Activated CD8-positive, alpha-beta memory T cell treated with anti-CD3 and anti-CD28 coated beads, Interleukin-2, amount 10 ng/mL, durations not matched to agents 7 days and 5 days (primary cell): ENCODE measurements at regions not wholly inside any gene's neighbourhood (a gene's known extent, or its start where the extent isn't known, plus 50 kb on each side); places are given as distances from the start of the nearest gene placed in this dataset.

Experiments
- ATAC-seq: fragments of 150-1000 bp; cut with Tn5 transposase; one replicate; pipeline ENCODE4 v1.10.0; 2021; ENCODE audit warnings: moderate library complexity
- CTCF ChIA-PET: fragments of 350-600 bp; sonication (Branson Sonifier 250); formaldehyde crosslinking; loops from one replicate; lab custom pipeline; 2021; ENCODE audit warnings: antibody characterized with exemption; lab: Charles Lee
- DNase-seq: peaks from one replicate; pipeline ENCODE4 v3.0.0-alpha.2; 2020
- H3K27ac Mint-ChIP-seq: one replicate; pipeline ENCODE4 v1.8.0; 2021; ENCODE audit warnings: mild to moderate bottlenecking, mixed read lengths
- H3K27me3 Mint-ChIP-seq: one replicate; pipeline ENCODE4 v1.8.0; 2021; ENCODE audit warnings: mixed read lengths
- H3K36me3 Mint-ChIP-seq: one replicate; pipeline ENCODE4 v1.8.0; 2021; ENCODE audit warnings: mild to moderate bottlenecking, mixed read lengths
- H3K4me1 Mint-ChIP-seq: one replicate; pipeline ENCODE4 v1.8.0; 2021; ENCODE audit warnings: mixed read lengths
- H3K4me3 Mint-ChIP-seq: one replicate; pipeline ENCODE4 v1.8.0; 2021; ENCODE audit warnings: mild to moderate bottlenecking, moderate library complexity, mixed read lengths
- H3K9me3 Mint-ChIP-seq: one replicate; pipeline ENCODE4 v1.8.0; 2022; ENCODE audit warnings: low read depth, mixed read lengths

- ATAC-seq (no peak), DNase-seq (no peak)
- H3K27me3 Mint-ChIP-seq = no peaks in the 10 kb centered on the region
- H3K4me1 Mint-ChIP-seq = no peaks in the 10 kb centered on the region
- H3K36me3 Mint-ChIP-seq = no peaks in the 10 kb centered on the region
- H3K27ac Mint-ChIP-seq = no peak overlapping the region
- H3K9me3 Mint-ChIP-seq = peaks cover 6% of the 10 kb centered on the region
- no peak overlapping the region for H3K4me3 Mint-ChIP-seq
- CTCF ChIA-PET = no interaction called here
Measured at GRCh38 chr17:12406623-12407215, 259.0 kb upstream of the MYOCD start.

GRCh38 chr17:12407495-12408252 is 258.0 kb upstream of the MYOCD start:
- DNase-seq (no peak), ATAC-seq (no peak)
- CTCF ChIA-PET = no interaction called here
- no peaks in the 10 kb centered on the region for H3K36me3 Mint-ChIP-seq
- peaks cover 6% of the 10 kb centered on the region for H3K9me3 Mint-ChIP-seq
- no peak overlapping the region for H3K27ac Mint-ChIP-seq
- no peaks in the 10 kb centered on the region for H3K4me1 Mint-ChIP-seq
- no peak overlapping the region for H3K4me3 Mint-ChIP-seq
- no peaks in the 10 kb centered on the region for H3K27me3 Mint-ChIP-seq

- CTCF ChIA-PET = no interaction called here
- no peak for ATAC-seq
- no peaks in the 10 kb centered on the region for H3K27me3 Mint-ChIP-seq
- no peaks in the 10 kb centered on the region for H3K36me3 Mint-ChIP-seq
- peaks cover 6% of the 10 kb centered on the region for H3K9me3 Mint-ChIP-seq
- no peak overlapping the region for H3K27ac Mint-ChIP-seq
- DNase-seq = no peak
- H3K4me1 Mint-ChIP-seq = no peaks in the 10 kb centered on the region
- H3K4me3 Mint-ChIP-seq = no peak overlapping the region
Measured at GRCh38 chr17:12409082-12409481, 256.6 kb upstream of the MYOCD start.

- H3K27ac Mint-ChIP-seq = no peak overlapping the region
- H3K9me3 Mint-ChIP-seq = peaks cover 4% of the 10 kb centered on the region
- CTCF ChIA-PET = no interaction called here
- DNase-seq (no peak), ATAC-seq (no peak)
- no peaks in the 10 kb centered on the region for H3K27me3 Mint-ChIP-seq
- no peaks in the 10 kb centered on the region for H3K36me3 Mint-ChIP-seq
- H3K4me1 Mint-ChIP-seq = no peaks in the 10 kb centered on the region
- H3K4me3 Mint-ChIP-seq = no peak overlapping the region
Measured at GRCh38 chr17:12410717-12411116, 255.0 kb upstream of the MYOCD start.

GRCh38 chr17:12415031-12415430 is 250.7 kb upstream of the MYOCD start:
- Mint-ChIP-seq H3K36me3 (no peaks in the 10 kb centered on the region), H3K4me3 (no peak overlapping the region), H3K27me3 (no peaks in the 10 kb centered on the region), H3K9me3 (peaks cover 4% of the 10 kb centered on the region), H3K27ac (no peak overlapping the region), H3K4me1 (no peaks in the 10 kb centered on the region)
- DNase-seq = no peak
- ATAC-seq = no peak
- CTCF ChIA-PET = no interaction called here

- Mint-ChIP-seq H3K27ac (no peak overlapping the region), H3K27me3 (no peaks in the 10 kb centered on the region), H3K9me3 (peaks cover 28% of the 10 kb centered on the region), H3K4me3 (no peak overlapping the region), H3K4me1 (no peaks in the 10 kb centered on the region), H3K36me3 (no peaks in the 10 kb centered on the region)
- CTCF ChIA-PET = no interaction called here
- ATAC-seq (no peak), DNase-seq (no peak)
Measured at GRCh38 chr17:12421077-12421476, 244.6 kb upstream of the MYOCD start.

GRCh38 chr17:12421646-12422306 is 243.9 kb upstream of the MYOCD start:
- CTCF ChIA-PET = no interaction called here
- Mint-ChIP-seq H3K27ac (no peak overlapping the region), H3K27me3 (no peaks in the 10 kb centered on the region), H3K36me3 (no peaks in the 10 kb centered on the region), H3K4me3 (no peak overlapping the region), H3K9me3 (peaks cover 31% of the 10 kb centered on the region), H3K4me1 (no peaks in the 10 kb centered on the region)
- ATAC-seq (no peak), DNase-seq (no peak)

- Mint-ChIP-seq H3K27ac (no peak overlapping the region), H3K4me3 (no peak overlapping the region), H3K9me3 (peaks cover 31% of the 10 kb centered on the region), H3K4me1 (no peaks in the 10 kb centered on the region), H3K36me3 (no peaks in the 10 kb centered on the region), H3K27me3 (no peaks in the 10 kb centered on the region)
- DNase-seq = no peak
- no peak for ATAC-seq
- CTCF ChIA-PET = no interaction called here
Measured at GRCh38 chr17:12422651-12423050, 243.0 kb upstream of the MYOCD start.

- no peak for DNase-seq
- ATAC-seq = no peak
- peaks cover 31% of the 10 kb centered on the region for H3K9me3 Mint-ChIP-seq
- no peak overlapping the region for H3K4me3 Mint-ChIP-seq
- CTCF ChIA-PET = no interaction called here
- no peaks in the 10 kb centered on the region for H3K27me3 Mint-ChIP-seq
- H3K36me3 Mint-ChIP-seq = no peaks in the 10 kb centered on the region
- H3K27ac Mint-ChIP-seq = no peak overlapping the region
- no peaks in the 10 kb centered on the region for H3K4me1 Mint-ChIP-seq
Measured at GRCh38 chr17:12423337-12423736, 242.4 kb upstream of the MYOCD start.

GRCh38 chr17:12429116-12429515 is 236.6 kb upstream of the MYOCD start:
- DNase-seq (no peak), ATAC-seq (no peak)
- CTCF ChIA-PET = no interaction called here
- H3K4me1 Mint-ChIP-seq = no peaks in the 10 kb centered on the region
- no peaks in the 10 kb centered on the region for H3K36me3 Mint-ChIP-seq
- no peak overlapping the region for H3K27ac Mint-ChIP-seq
- H3K27me3 Mint-ChIP-seq = no peaks in the 10 kb centered on the region
- H3K4me3 Mint-ChIP-seq = no peak overlapping the region
- peaks cover 8% of the 10 kb centered on the region for H3K9me3 Mint-ChIP-seq

GRCh38 chr17:12431188-12431587 is 234.5 kb upstream of the MYOCD start:
- H3K27ac Mint-ChIP-seq = no peak overlapping the region
- H3K4me3 Mint-ChIP-seq = no peak overlapping the region
- ATAC-seq = no peak
- H3K36me3 Mint-ChIP-seq = no peaks in the 10 kb centered on the region
- CTCF ChIA-PET = no interaction called here
- H3K4me1 Mint-ChIP-seq = no peaks in the 10 kb centered on the region
- no peaks in the 10 kb centered on the region for H3K27me3 Mint-ChIP-seq
- DNase-seq = no peak
- peaks cover 8% of the 10 kb centered on the region for H3K9me3 Mint-ChIP-seq

- Mint-ChIP-seq H3K36me3 (no peaks in the 10 kb centered on the region), H3K27me3 (no peaks in the 10 kb centered on the region), H3K4me1 (no peaks in the 10 kb centered on the region), H3K27ac (no peak overlapping the region), H3K4me3 (no peak overlapping the region), H3K9me3 (peaks cover 7% of the 10 kb centered on the region)
- DNase-seq = no peak
- ATAC-seq = no peak
- CTCF ChIA-PET = no interaction called here
Measured at GRCh38 chr17:12438212-12438611, 227.5 kb upstream of the MYOCD start.

GRCh38 chr17:12438813-12439586 is 226.7 kb upstream of the MYOCD start:
- Mint-ChIP-seq H3K9me3 (peaks cover 7% of the 10 kb centered on the region), H3K36me3 (no peaks in the 10 kb centered on the region), H3K27ac (no peak overlapping the region), H3K4me3 (no peak overlapping the region), H3K27me3 (no peaks in the 10 kb centered on the region), H3K4me1 (no peaks in the 10 kb centered on the region)
- DNase-seq (no peak), ATAC-seq (no peak)
- CTCF ChIA-PET = no interaction called here
